OCI-LY1 (cell line): ENCODE measurements at regions not wholly inside any gene's neighbourhood (a gene's known extent, or its start where the extent isn't known, plus 50 kb on each side); places are given as distances from the start of the nearest gene placed in this dataset.

Experiments
- H2AFZ ChIP-seq: fragments of 200-600 bp; sonication (generic), shearing (Covaris generic); 2 replicates; pipeline ENCODE4 v1.6.0; 2014; ENCODE audit warnings: antibody characterized with exemption, mild to moderate bottlenecking, low read length
- H3F3A ChIP-seq: fragments of 200-600 bp; sonication (generic), shearing (Covaris generic); 2 replicates; pipeline ENCODE4 v1.6.0; 2014; ENCODE audit warnings: mild to moderate bottlenecking, antibody characterized with exemption, low read length, moderate library complexity; ENCODE audit not compliant: insufficient read depth
- H3K27ac ChIP-seq: fragments of 200-600 bp; sonication (generic); 2 replicates; pipeline ENCODE4 v1.5.1; 2014; ENCODE audit warnings: low read length, mixed run types, mild to moderate bottlenecking, low read depth; ENCODE audit not compliant: poor library complexity, severe bottlenecking
- H3K27me3 ChIP-seq: fragments of 200-600 bp; sonication (generic); 2 replicates; pipeline ENCODE4 v1.6.0; 2014; ENCODE audit warnings: antibody characterized with exemption, mild to moderate bottlenecking, low read length, moderate library complexity; ENCODE audit not compliant: insufficient read depth
- H3K36me3 ChIP-seq: fragments of 200-600 bp; sonication (generic); 2 replicates; pipeline ENCODE4 v1.6.1; 2014; ENCODE audit warnings: mild to moderate bottlenecking, antibody characterized with exemption, low read length, moderate library complexity, mixed read lengths; ENCODE audit not compliant: insufficient read depth
- H3K4me1 ChIP-seq: fragments of 200-600 bp; sonication (generic); 2 replicates; pipeline ENCODE4 v1.5.1; 2014; ENCODE audit warnings: mild to moderate bottlenecking, low read length, moderate library complexity; ENCODE audit not compliant: insufficient read depth, severe bottlenecking
- H3K4me2 ChIP-seq: fragments of 200-600 bp; sonication (generic), shearing (Covaris generic); 2 replicates; pipeline ENCODE4 v1.6.1; 2014; ENCODE audit warnings: low read length
- H3K4me3 ChIP-seq: fragments of 200-600 bp; sonication (generic); 2 replicates; pipeline ENCODE4 v1.5.1; 2014; ENCODE audit warnings: low read length, low read depth, mild to moderate bottlenecking, mixed read lengths; ENCODE audit not compliant: poor library complexity, severe bottlenecking
- H3K79me2 ChIP-seq: fragments of 200-600 bp; shearing (Covaris generic); 2 replicates; pipeline ENCODE4 v1.6.1; 2016; ENCODE audit warnings: mixed run types, low read length, mixed read lengths; ENCODE audit not compliant: insufficient read depth
- H3K9ac ChIP-seq: fragments of 200-600 bp; sonication (generic), shearing (Covaris generic); 2 replicates; pipeline ENCODE4 v1.6.1; 2014; ENCODE audit warnings: mild to moderate bottlenecking, low read length, mixed read lengths
- H3K9me2 ChIP-seq: fragments of 200-600 bp; sonication (generic), shearing (Covaris generic); 2 replicates; pipeline ENCODE4 v1.6.1; 2014; ENCODE audit warnings: low read depth, mild to moderate bottlenecking, low read length, mixed read lengths
- H3K9me3 ChIP-seq: fragments of 200-600 bp; shearing (Covaris generic); 2 replicates; pipeline ENCODE4 v1.6.1; 2014; ENCODE audit warnings: low read length, mixed read lengths
- H4K20me1 ChIP-seq: fragments of 200-600 bp; sonication (generic), shearing (Covaris generic); 2 replicates; pipeline ENCODE4 v1.6.0; 2016; ENCODE audit warnings: mild to moderate bottlenecking, low read length; ENCODE audit not compliant: insufficient read depth
- CTCF ChIP-seq: fragments of 200-600 bp; sonication (generic), shearing (Covaris generic); IDR thresholded peaks from 2 replicates; pipeline ENCODE4 v1.5.1; 2017; ENCODE audit warnings: mild to moderate bottlenecking, antibody characterized with exemption, low read length, moderate library complexity, mixed read lengths
- EZH2 ChIP-seq: fragments of 200-600 bp; sonication (generic), shearing (Covaris generic); IDR thresholded peaks from 2 replicates; pipeline ENCODE4 v1.8.0; 2017; ENCODE audit warnings: borderline replicate concordance, mixed run types, mild to moderate bottlenecking, antibody characterized with exemption, low read length, moderate library complexity, mixed read lengths

- Histone ChIP-seq H3K9me3 (no peaks in the 10 kb centered on the region), H4K20me1 (no peaks in the 10 kb centered on the region), H3K9me2 (no peaks in the 10 kb centered on the region), H2AFZ (no peak overlapping the region), H3K9ac (no peak overlapping the region), H3K27ac (no peak overlapping the region), H3K4me2 (no peak overlapping the region), H3K4me1 (no peaks in the 10 kb centered on the region), H3K79me2 (no peaks in the 10 kb centered on the region), H3F3A (no peaks in the 10 kb centered on the region), H3K36me3 (no peaks in the 10 kb centered on the region), H3K4me3 (no peak overlapping the region), H3K27me3 (no peaks in the 10 kb centered on the region)
- no peak for TF ChIP-seq CTCF
- no peak for TF ChIP-seq EZH2
Observed at GRCh38 chr1:60390593-60391282, 317.2 kb upstream of the C1orf87 start.

DNA sequence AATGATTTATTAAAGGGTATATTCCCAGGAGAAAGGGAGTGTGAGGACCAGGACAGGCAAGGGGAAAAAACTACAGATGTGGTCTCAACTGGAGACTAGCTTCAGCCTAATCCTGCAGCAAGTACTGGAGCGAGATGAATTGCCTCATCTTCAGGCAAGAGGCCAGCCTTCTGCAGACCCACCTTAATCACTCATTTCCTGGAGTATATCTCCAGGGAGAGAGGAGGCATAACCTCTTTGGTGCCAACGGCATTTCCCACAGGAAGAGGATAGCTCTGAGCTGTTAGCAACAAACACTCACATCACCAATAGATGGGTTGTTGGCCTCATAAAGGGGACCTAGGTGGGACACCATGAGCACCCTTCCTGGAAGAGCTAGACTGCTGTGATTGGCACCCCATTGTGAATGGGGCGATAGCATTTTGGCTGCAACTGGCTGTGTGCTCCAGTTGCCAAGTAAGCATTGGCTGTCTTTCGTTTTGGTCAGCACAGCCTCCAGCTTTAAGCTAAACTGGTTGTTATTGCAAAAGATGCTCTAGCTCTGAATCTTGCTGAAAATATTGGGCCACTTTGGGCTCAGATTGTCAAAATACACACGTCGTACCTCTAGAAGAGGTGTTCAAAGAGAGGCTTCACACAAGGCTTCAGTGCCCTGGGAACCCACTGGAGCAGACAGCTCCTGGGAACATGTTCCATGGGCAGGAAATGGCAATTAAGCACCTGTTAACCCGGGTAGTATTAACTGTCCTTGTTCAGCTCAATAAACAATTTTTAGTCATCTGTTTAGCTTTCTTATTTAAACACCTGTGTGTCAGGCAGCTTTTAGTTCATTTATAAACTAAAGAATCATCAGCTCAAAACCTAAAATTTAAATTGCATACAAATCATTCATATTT, 314.8 kb upstream of the C1orf87 start:
- H3K4me3 ChIP-seq: no peak overlapping the region
- H3F3A ChIP-seq: no peaks in the 10 kb centered on the region
- TF ChIP-seq CTCF (no peak), EZH2 (no peak)
- no peak overlapping the region for H3K9ac ChIP-seq
- no peaks in the 10 kb centered on the region for H4K20me1 ChIP-seq
- H3K4me2 ChIP-seq: no peak overlapping the region
- no peaks in the 10 kb centered on the region for H3K9me3 ChIP-seq
- no peak overlapping the region for H3K27ac ChIP-seq
- no peak overlapping the region for H2AFZ ChIP-seq
- no peaks in the 10 kb centered on the region for H3K27me3 ChIP-seq
- H3K4me1 ChIP-seq: no peaks in the 10 kb centered on the region
- H3K9me2 ChIP-seq: no peaks in the 10 kb centered on the region
- H3K36me3 ChIP-seq: no peaks in the 10 kb centered on the region
- no peaks in the 10 kb centered on the region for H3K79me2 ChIP-seq

GRCh38 chr1:60387175-60387574, 313.6 kb upstream of the C1orf87 start:
- Histone ChIP-seq H3F3A (no peaks in the 10 kb centered on the region), H3K4me1 (no peaks in the 10 kb centered on the region), H3K36me3 (no peaks in the 10 kb centered on the region), H3K79me2 (no peaks in the 10 kb centered on the region), H3K4me2 (no peak overlapping the region), H3K9ac (no peak overlapping the region), H4K20me1 (no peaks in the 10 kb centered on the region), H3K27me3 (no peaks in the 10 kb centered on the region), H3K9me2 (no peaks in the 10 kb centered on the region), H2AFZ (no peak overlapping the region), H3K27ac (no peak overlapping the region), H3K4me3 (no peak overlapping the region), H3K9me3 (no peaks in the 10 kb centered on the region)
- TF ChIP-seq EZH2: no peak
- no peak for TF ChIP-seq CTCF
